ENCODE measurements at regions not wholly inside any gene's neighbourhood (a gene's known extent, or its start where the extent isn't known, plus 50 kb on each side); places are given as distances from the start of the nearest gene placed in this dataset.
"Not testable (repeated sequence)": the region's sequence is repeated elsewhere in the genome, so short reads cannot be mapped to it uniquely, and the experiment has no call there.

DNA sequence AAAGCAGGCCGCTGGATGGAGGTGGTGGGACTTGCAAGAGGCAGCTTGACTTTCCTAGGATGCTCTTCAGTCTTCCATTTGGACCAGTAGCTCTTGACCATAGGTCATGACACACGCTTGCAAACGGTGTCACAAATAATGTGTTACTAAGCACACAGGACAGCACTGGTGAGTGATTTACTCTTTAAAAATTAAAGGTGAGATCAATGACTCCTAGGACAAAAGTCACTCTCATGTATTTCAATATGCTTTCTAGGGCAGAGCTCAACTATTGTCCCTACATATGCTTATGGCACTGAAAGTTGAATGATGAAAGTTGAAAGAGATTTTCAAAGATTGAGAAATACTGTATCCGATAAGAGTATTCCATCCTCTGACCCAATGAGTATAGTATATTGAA is 496.7 kb downstream of the EBF1 start:
- no peak for DNase-seq (ENCODE audit: low spot score)

DNA sequence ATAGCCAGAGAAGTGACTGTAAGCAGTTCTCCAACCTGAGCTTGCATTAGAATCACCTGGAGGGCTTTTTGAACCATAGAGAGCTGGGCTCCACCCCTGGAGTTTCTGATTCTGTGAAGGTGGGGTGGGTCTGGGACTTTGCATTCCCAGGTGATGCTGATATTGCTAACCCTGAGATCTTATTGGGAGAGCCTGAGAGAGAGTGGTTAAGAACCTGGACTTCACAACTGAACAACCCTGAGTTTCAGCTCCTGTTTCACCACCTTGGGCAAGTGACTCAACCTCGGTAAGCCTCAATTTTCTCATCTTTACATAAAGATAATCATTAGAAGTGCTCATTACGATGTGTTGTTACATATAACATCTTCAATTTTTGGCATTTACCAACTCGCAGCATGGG is 498.6 kb downstream of the EBF1 start:
- DNase-seq (ENCODE audit: low spot score) = no peak

DNA sequence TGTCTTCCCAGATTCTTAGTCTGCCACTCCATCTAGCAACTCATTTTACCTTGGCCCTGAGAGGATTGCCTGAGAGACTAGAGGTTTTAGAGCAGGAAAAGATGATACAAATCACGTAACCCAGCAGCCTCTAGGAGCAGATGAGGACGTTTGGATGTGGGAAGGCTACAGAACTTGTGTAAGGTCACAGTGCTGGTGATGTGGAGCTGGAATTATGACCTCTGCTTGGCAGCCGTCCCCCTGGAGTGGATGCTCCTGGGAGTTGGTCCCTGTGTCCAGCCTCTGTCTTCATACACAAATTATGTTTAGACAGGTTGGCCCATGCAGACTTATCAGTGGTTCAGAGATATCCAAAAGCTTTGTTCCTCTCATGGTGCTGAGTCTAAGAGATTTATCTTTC is 499.0 kb downstream of the EBF1 start:
- no peak for DNase-seq (ENCODE audit: low spot score)

DNA sequence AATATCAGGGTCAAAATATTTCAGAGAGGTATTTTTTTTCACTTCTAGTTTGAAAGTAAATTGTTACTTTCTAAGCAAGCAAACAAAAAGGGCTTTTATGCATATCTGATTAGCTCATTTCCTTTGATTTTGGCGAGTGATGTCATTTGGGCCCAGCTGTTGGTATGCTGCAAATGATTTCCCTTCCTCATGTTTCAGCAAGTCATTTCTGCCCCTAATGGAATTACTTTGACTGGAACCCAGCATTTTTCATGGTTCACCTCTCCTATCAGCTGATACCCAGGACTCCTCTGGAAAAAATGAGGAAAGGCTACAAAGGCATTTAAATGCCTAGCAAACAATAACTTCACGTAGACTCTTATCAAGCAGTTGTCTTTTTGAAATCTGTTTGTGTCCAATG is 500.6 kb downstream of the EBF1 start:
- no peak for DNase-seq (ENCODE audit: low spot score)

DNA sequence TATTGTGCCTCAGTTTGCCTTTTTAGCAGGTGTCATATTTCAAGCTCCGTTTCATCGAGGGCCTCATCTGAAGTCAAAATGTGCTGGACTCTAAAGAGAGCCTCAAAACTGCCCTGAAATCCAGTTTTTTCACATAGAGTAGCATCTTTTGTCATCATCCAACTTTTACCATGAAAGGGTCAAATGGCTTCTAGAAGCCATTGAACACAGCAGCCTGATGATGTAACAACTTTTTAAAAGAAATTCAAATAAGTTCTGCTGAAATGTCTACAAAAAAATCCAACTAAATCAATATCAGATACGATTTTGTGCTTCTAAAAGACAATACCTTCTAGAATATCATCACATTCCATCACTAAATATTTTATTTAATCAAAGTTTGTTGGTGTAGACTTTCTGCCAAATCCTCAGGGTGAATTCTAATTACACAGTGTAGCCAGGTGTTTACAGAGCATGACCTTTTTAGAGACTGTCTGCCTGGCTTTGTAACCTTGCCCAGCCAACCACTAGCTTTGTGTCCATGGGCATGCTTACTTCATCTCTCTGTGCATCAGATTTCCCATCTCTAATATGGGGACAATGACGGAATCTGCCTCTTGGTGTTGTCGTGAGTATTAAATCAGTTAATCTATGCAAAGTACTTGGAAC is 505.0 kb downstream of the EBF1 start:
- DNase-seq (ENCODE audit: low spot score) = no peak

DNA sequence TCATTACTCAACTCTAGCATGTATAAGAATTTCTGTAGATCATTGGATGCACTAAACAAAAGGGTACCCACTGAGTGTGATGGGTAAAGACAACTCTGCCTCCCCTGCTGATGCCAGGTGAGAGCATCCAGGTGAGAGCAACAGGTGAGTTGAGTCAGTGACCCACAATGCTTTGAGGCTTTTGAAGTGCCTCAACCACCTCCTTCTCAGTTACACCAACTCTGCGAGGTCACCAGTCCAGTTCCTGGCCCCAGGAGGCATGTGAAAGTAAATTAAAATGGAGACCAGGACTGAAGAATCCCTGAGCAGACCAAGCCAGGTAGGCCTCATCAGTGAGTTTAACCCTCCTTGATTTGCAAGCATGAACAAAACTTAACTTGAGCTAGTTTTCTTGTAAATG is 505.8 kb downstream of the EBF1 start:
- DNase-seq (ENCODE audit: low spot score) = no peak

DNA sequence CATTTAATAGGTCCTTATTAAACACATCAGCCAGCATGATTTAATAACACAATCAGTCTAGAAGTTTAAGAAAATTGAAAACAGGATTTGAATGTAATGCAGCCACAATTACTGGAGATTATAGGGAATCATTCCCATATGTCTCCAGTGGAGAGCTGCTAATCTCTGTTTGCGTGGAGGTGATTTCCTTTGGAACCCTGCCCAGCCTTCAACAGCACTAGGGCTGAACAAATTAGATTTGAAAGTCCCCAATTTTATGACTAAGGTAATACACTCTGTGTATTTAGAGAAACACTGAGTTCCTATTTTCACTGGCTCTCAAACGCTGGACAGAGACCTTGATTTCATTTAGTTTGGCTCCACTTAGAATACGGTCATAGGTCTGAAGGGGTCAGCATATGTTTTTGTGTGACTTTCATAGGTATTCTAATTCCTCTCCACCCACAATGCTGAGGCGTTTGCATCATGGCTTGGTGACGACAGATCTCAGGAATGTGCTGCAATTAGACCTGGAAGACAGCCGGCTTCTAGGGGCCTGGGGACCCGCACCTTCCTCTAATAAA is 508.3 kb downstream of the EBF1 start:
- no peak for DNase-seq (ENCODE audit: low spot score)

DNA sequence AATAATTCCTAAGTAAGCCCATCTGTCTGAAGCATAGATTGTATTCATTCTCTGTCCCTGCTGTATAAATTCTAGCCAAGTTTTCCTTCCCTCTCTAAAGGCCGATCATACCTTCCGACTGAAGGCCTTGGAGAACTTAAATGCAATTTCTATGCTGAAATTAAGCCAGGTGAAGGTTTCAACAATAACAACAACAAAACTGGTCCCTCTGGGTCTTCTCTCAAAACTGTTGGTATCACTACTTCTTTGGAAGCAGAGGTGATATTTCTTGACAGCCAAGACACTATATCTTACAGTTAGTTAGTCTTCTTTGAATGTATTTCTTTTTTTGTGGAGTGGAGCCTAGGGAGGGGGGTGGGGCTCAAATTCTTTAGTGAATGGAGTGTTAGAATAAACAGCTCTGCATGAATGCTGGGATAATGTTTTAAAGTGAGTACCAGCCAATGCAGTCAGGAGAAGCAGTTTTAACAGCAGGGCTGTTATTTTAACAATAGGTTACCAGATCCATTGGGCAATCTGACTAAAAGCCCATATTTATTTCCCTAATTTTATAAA is 508.9 kb downstream of the EBF1 start:
- DNase-seq (ENCODE audit: low spot score) = no peak

DNA sequence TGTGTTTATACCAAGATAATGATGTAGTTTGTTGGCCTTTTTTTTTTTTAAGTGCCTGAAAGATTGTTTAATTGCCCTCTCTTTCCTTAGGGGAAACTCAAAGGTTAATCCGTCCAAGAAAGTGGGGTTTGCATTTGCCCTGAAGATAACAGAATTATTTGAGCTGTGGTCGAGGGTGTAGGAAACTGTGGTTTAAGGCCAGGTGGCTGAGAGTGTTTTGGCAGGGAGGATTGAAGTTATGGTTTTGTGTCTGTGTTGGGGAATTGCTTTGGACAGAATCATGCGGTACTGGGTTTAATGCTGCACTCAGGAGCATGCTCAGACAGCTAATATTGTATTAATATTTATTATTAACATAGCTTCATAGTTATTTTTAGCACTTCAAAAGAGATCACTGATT is 509.8 kb downstream of the EBF1 start:
- DNase-seq (ENCODE audit: low spot score) = no peak

DNA sequence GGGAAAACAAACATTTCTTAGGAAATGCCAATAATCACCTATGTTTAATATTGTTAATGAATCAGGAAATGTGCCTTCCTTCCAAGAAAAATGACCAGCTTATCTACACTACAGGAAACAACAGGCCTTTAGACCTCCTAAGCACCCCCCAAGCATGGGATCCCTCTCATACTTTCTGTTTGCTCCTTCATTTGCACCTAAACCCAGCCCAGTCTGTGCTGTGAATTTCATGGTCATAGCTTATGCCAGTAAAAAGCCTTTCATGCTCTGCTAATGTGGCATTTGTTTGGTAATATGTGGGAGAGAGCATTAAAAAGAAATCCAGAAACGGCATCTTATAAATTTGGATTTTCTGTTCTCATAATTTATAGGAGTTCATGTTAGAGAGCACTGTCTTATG is 511.1 kb downstream of the EBF1 start:
- DNase-seq (ENCODE audit: low spot score) = no peak

DNA sequence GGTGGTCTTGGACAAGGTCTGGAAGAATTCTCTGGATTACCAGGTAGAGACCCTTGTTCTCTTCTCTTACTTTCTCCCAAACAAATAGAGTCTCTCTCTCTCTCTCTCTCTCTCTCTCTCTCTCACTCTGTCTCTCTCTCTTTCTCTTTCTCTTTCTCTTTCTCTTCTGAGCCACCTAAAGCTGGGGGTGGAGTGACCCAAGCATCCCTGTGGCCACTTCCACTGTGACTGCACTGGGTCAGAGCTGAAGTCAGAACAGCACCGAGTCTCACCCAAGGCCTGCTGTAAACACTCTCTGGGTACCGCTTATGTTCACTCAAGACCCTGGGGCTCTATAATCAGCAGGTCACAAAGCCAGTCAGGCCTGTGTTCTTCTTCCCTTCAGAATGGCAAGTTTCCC is 513.7 kb downstream of the EBF1 start:
- no peak for DNase-seq (ENCODE audit: low spot score)

DNA sequence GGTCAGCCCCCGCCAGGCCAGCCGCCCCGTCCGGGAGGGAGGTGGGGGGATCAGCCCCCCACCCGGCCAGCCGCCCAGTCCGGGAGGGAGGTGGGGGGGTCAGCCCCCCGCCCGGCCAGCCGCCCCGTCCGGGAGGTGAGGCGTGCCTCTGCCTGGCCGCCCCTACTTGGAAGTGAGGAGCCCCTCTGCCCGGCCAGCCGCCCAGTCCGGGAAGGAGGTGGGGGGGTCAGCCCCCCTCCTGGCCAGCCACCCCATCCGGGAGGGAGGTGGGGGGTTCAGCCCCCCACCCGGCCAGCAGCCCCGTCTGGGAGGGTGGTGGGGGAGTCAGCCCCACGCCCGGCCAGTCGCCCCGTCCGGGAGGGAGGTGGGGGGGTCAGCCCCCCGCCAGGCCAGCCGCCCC is 517.0 kb downstream of the EBF1 start:
- not testable (repeated sequence) for DNase-seq (ENCODE audit: low spot score)

DNA sequence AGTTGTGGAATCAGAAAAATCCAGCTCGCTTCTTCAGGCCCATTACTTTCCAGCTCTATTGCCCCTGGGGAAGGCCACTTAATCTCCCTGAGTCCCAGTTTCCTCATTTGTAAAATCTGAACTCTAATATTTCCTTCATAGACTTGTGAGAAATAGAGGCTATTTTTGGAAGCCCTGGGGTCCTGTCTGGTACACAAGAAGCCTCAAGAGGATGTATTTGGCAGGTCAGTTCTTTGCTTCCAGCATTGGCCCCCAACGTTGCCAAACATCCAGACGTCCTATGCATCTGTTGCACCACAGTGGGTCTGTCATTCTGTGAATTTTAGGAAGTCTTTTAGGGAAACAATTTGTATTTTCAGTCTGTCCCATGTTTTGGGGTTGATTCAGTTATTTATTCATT is 525.9 kb downstream of the EBF1 start:
- DNase-seq (ENCODE audit: low spot score) = no peak

DNA sequence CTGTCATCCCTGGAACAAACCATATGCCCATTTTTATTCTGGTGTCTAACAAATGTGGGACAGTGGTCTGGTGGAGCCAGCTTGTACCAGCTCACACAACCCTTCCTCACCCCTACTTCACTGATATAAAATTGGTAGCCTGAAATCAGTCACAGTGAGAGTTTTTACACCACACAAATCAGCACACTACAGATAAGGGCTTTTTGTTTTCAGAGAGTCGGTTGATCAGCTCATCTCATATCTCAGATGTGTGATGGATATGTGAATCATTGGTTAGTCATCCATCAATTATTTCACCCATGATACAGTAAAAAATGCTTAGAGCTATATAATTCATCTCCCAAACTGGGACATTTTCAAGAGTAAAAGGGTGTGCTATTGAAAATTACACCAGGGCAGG is 529.2 kb downstream of the EBF1 start:
- no peak for DNase-seq (ENCODE audit: low spot score)

DNA sequence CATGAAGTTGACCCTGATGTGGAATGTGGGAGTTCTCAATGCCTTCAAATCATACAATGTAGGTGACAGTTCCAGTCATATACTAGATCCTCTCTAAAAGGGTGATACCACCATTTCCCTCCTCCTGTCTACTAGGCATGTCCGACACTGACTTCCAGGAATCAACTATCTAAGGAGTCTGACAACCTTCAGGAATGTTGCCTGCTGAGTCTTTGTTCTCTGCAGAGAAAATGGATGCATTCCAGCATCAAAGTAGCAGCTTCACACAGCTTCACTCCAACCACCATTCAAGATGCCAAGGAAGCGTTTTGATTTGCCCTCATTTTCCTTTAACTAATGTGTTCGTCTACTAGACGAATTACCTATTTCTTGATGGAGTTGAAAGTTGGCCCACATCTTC is 530.2 kb downstream of the EBF1 start:
- DNase-seq (ENCODE audit: low spot score) = no peak

DNA sequence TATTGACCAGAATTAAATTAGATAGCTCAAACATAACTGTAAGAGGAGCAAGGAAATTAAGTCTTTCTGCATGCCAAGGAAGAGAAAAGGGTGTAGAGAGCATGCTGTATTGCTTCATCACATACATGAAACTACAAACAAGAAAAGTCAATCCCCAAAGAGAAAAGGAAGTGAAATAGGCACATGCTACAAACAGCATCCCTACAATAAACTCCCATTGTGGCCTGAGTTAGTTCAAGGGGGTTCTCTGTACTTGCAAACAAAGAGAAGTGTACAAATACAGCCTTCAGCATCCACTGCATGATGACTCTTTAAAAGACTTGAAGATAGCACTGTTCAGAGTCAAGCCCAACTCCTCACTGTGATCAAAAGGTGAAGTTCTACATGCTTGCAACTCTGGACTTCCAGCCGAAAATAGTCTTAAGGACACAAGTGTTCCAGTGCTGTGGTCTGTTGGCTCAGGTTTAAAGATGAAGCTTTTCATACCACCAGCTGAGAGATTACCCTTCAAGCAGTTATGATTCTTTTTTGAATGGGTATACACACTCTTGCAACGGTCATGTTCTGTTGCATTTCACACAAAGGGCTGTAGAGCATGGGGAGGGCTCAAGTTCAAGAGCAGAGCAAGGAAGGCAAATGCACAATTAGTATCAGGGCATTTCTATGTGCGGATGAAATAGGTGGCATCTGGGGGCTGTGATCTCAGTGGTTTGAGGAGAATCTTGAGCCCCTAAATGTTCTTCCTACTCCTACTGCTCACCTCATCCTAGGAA is 534.5 kb downstream of the EBF1 start:
- DNase-seq (ENCODE audit: low spot score) = no peak

DNA sequence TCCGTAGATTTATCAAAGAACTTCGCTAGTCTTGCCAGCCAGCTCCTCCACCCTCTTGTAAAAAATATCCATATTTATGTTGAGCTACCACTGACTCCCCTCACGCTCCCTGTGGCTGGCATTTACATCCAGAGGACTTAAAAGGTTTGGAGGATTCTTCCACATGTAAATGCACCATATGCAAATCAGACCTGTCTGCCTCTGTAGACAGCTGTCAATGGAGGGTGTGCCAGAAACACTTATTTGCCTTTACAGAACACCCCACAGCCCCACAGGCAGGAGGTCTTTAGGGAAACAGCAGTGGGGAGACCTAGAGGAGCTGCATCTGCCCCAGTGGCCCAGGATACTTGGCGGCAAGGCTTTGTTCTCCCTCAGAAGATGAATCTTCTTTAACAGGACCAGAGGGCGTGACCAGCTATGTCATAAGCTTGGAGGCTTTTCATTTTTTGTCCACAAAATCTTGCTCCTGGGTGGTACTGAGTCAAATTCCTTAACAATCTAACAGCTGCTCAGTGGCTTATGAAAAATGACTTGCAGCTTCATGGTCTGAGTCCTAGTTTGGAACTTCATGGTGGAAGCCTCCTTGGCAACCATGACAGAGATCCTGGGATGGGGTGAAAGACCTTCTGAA is 535.8 kb downstream of the EBF1 start:
- no peak for DNase-seq (ENCODE audit: low spot score)

DNA sequence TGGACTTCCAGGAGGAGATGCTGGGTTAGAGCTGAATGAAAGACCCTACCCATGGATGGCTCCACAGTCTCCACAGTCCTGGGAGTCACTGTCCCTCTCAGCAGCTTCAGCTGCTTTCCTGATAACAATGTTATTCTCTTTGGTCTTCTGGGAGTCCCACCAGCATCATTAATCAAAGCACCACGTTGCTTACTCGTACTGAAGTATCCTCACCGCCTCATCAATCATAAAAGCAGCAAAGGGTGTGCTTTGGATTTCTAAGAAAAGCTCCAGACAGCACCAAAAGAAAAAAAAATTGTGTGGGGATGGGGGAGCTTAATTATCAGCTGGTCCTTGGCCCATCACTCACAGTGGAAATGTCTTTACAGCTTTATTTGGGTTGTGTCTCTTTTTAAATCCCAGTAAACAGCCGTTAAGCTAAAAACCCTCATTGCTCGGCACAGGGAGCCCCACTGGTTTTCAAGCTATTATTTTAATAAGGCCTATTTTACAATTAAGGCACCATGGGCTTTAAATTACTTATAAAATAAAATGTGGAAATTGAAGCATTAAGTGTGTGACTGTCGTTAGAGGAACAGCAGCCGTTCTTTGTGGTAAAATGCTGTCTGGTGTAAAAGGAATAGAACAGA is 538.0 kb downstream of the EBF1 start:
- no peak for DNase-seq (ENCODE audit: low spot score)

DNA sequence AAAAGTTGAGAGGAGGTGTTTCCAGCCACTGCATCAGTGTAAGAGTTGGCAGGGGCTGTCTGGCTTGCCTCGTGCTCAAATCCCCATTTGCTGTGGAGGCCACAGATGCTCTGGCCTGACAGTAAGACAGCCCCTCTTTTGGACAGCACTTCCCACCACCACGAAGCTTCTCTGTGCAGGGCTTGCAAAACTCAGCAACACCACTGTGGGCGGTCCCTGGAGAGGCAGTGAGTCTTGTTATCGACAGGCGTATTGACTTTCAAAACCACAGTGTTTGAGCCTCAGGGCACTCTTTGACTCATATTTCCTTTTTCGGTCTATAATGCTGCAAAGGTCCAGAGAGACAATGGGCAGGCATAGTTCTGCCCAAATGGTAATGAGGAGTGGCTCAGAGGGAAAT is 539.5 kb downstream of the EBF1 start:
- DNase-seq (ENCODE audit: low spot score) = no peak

DNA sequence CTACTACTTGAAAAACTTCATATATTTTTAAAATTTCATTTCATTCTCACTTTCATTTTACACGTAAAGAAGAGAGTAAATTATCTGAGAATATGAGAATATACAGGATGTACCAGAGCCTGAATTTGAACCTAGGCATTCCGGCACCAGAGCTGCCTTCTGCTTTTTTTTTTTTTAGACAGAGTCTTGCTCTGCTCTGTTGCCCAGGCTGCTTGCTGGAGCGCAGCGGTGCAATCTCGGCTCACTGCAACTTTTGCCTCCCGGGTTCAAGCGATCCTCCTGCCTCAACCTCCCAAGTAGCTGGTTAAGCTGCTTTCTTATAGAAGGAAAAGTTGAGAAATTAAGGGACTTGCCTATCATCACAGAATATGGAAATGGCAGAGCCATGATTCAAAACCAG is 540.1 kb downstream of the EBF1 start:
- DNase-seq (ENCODE audit: low spot score) = no peak

DNA sequence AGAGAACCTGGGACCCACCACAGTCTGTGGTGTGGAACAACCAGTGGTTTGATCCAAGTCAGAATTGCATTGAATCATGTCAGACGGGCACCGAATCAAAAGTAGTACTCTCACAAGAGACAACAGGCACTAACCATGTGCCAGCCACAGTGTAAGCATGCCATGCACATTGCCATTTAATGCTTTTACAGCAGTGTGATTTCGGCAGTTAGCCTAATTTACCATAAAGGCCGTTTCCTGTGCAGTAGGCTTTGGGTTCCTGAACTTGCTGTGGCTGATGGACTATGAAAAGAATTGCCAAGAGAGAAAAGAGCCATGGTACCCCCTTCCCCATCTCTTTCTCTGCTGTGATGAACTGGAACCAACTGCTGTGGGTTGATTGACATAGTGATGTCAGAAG is 540.6 kb downstream of the EBF1 start:
- no peak for DNase-seq (ENCODE audit: low spot score)

DNA sequence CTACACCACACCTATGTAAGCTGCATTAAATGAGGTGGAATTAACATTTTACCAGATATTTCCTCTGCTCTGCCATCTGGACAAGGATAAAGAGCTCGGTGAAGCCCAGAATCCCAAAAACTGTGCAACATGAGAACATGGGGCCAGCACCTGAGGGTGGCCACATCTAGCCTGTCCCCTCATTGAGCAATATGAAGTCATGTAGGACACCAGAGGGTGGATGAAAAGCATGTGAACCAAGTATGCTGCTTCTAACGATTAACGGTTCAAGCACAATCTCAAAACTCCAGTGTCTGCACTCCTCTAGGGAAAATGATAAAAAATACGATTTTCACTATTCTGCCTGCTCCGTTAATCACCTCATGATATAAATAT is 545.8 kb downstream of the EBF1 start:
- no peak for DNase-seq (ENCODE audit: low spot score)

All from CD4-positive, alpha-beta T cell treated with Interleukin-6 at 100 ng/mL for 8 hours (primary cell).